ENCODE measurements at regions not wholly inside any gene's neighbourhood (a gene's known extent, or its start where the extent isn't known, plus 50 kb on each side); places are given as distances from the start of the nearest gene placed in this dataset.

DNA sequence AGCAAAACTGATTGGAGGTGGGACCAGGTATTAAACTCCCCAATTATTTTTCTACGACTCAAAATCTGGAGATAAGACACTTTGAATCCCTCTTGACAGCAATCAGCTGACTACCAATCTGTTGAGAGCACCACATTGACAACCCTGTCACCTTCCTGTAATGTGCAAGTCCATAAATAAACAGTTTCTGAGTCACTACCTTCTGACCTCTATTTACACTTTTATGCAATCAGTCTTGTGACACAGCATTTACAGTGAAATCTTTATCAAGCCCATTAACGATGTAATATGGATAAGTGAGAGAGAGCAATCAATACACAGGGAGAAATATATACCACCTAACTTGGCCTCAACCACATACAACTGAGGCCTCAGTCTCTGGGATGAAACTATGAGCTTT lies 283.7 kb upstream of the ANO5 start:
- Histone ChIP-seq H4K20me1 (ENCODE audit: control insufficient read depth, insufficient read depth, low read depth, low read length) (no peaks in the 10 kb centered on the region), H3F3A (ENCODE audit: control insufficient read depth, insufficient read depth) (no peaks in the 10 kb centered on the region), H3K27me3 (ENCODE audit: control insufficient read depth, low read length) (no peaks in the 10 kb centered on the region), H3K9me2 (replicated peaks; ENCODE audit: control insufficient read depth, low read length) (no peaks in the 10 kb centered on the region), H3K36me3 (ENCODE audit: control insufficient read depth, low read length) (no peaks in the 10 kb centered on the region), H3K4me2 (ENCODE audit: low read length) (no peak overlapping the region), H3K4me1 (ENCODE audit: control insufficient read depth, low read length) (no peaks in the 10 kb centered on the region), H3K4me3 (ENCODE audit: low read length) (no peak overlapping the region), H3K79me2 (ENCODE audit: control insufficient read depth, low read length) (no peaks in the 10 kb centered on the region), H3K9me3 (ENCODE audit: control insufficient read depth, insufficient read depth, low read length) (no peaks in the 10 kb centered on the region), H3K27ac (ENCODE audit: low read depth, low read length) (no peak overlapping the region)
- TF ChIP-seq EZH2phosphoT487 (IDR thresholded peaks at IDR 0.05; ENCODE audit: borderline replicate concordance, low read length) = no peak
- TF ChIP-seq, protein P1, sequence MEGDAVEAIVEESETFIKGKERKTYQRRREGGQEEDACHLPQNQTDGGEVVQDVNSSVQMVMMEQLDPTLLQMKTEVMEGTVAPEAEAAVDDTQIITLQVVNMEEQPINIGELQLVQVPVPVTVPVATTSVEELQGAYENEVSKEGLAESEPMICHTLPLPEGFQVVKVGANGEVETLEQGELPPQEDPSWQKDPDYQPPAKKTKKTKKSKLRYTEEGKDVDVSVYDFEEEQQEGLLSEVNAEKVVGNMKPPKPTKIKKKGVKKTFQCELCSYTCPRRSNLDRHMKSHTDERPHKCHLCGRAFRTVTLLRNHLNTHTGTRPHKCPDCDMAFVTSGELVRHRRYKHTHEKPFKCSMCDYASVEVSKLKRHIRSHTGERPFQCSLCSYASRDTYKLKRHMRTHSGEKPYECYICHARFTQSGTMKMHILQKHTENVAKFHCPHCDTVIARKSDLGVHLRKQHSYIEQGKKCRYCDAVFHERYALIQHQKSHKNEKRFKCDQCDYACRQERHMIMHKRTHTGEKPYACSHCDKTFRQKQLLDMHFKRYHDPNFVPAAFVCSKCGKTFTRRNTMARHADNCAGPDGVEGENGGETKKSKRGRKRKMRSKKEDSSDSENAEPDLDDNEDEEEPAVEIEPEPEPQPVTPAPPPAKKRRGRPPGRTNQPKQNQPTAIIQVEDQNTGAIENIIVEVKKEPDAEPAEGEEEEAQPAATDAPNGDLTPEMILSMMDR (IDR thresholded peaks at IDR 0.05; ENCODE audit: low read depth, low read length, poor library complexity, severe bottlenecking) = no peak

DNA sequence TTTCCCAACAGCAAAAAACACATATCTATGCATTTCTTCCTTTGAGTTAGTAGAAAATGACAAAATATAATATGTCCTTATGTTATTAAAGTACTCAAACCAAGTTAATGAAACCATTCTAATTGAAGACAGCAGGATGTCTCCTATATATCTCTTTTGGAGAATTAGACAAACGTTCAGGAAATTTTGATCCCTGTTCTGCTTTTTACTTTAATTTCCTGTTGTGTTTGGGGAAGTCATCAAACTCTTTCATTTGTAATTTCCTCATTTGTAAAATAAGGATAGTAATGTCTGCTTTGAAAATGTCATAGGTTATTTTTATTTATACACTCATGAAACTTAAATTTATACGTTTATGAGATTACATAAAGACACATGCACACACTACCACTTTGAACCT lies 281.8 kb upstream of the ANO5 start:
- no peaks in the 10 kb centered on the region for H3K9me2 ChIP-seq (replicated peaks; ENCODE audit: control insufficient read depth, low read length)
- no peak overlapping the region for H3K27ac ChIP-seq (ENCODE audit: low read depth, low read length)
- no peaks in the 10 kb centered on the region for H3K4me1 ChIP-seq (ENCODE audit: control insufficient read depth, low read length)

DNA sequence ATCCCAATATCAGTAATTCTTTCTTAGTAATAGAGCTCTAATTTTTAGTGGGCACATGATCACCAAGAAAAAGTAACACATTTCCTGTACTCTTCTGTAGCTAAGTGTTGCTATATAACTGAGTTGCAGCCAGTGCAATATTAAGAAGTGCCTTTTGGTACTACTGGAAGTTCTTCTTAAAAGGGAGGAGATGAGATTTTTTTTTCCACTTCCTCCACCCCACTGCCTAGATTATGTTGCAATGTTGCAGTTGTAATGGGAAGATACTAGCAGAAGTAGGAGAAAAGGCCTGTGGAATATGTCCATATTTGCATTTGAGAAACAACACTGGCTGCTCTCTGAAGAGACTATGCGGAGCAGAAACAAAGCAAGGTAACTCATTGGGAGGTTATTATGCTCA lies 280.6 kb upstream of the ANO5 start:
- H3K9me2 ChIP-seq (replicated peaks; ENCODE audit: control insufficient read depth, low read length) = no peaks in the 10 kb centered on the region
- H3K27ac ChIP-seq (ENCODE audit: low read depth, low read length) = no peak overlapping the region
- H4K20me1 ChIP-seq (ENCODE audit: control insufficient read depth, insufficient read depth, low read depth, low read length) = no peaks in the 10 kb centered on the region
- no peaks in the 10 kb centered on the region for H3K27me3 ChIP-seq (ENCODE audit: control insufficient read depth, low read length)
- H3F3A ChIP-seq (ENCODE audit: control insufficient read depth, insufficient read depth) = no peaks in the 10 kb centered on the region
- no peak overlapping the region for H3K4me3 ChIP-seq (ENCODE audit: low read length)
- no peaks in the 10 kb centered on the region for H3K79me2 ChIP-seq (ENCODE audit: control insufficient read depth, low read length)
- H3K4me2 ChIP-seq (ENCODE audit: low read length) = no peak overlapping the region
- H3K36me3 ChIP-seq (ENCODE audit: control insufficient read depth, low read length) = no peaks in the 10 kb centered on the region
- TF ChIP-seq EZH2phosphoT487 (IDR thresholded peaks at IDR 0.05; ENCODE audit: borderline replicate concordance, low read length) = no peak
- TF ChIP-seq, protein P1 (IDR thresholded peaks at IDR 0.05; ENCODE audit: low read depth, low read length, poor library complexity, severe bottlenecking) = no peak
- H3K9me3 ChIP-seq (ENCODE audit: control insufficient read depth, insufficient read depth, low read length) = no peaks in the 10 kb centered on the region
- H3K4me1 ChIP-seq (ENCODE audit: control insufficient read depth, low read length) = no peaks in the 10 kb centered on the region

More for the DNA sequence above, 281.8 kb upstream of the ANO5 start:
- Histone ChIP-seq H3K27me3 (ENCODE audit: control insufficient read depth, low read length) (no peaks in the 10 kb centered on the region), H3K4me3 (ENCODE audit: low read length) (no peak overlapping the region), H3K9me3 (ENCODE audit: control insufficient read depth, insufficient read depth, low read length) (no peaks in the 10 kb centered on the region), H3F3A (ENCODE audit: control insufficient read depth, insufficient read depth) (no peaks in the 10 kb centered on the region), H3K4me2 (ENCODE audit: low read length) (no peak overlapping the region), H3K36me3 (ENCODE audit: control insufficient read depth, low read length) (no peaks in the 10 kb centered on the region), H4K20me1 (ENCODE audit: control insufficient read depth, insufficient read depth, low read depth, low read length) (no peaks in the 10 kb centered on the region), H3K79me2 (ENCODE audit: control insufficient read depth, low read length) (no peaks in the 10 kb centered on the region)
- TF ChIP-seq EZH2phosphoT487 (IDR thresholded peaks at IDR 0.05; ENCODE audit: borderline replicate concordance, low read length) = no peak
- TF ChIP-seq, protein P1 (IDR thresholded peaks at IDR 0.05; ENCODE audit: low read depth, low read length, poor library complexity, severe bottlenecking) = no peak

DNA sequence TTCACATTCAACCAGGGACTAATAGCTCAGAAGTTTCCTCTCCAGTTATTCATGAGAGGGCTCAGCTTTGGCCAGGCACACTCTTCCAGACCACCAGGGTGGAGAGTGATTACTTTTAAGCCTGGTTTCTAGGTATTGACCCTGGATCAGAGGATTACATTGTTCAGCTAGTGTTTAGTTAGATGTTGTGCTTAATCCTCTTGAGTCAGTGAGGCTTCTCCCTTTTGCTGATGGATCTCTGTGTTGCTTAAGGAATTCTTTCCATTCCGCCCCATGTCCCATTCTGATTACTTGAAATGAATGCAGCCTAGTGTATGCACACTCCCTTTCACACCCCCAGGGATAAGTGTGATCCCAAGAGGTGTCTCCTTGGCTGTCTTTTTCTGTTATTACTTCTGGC lies 271.7 kb upstream of the ANO5 start:
- H3K36me3 ChIP-seq (ENCODE audit: control insufficient read depth, low read length) = no peaks in the 10 kb centered on the region
- H3K4me2 ChIP-seq (ENCODE audit: low read length) = no peak overlapping the region
- H3K9me3 ChIP-seq (ENCODE audit: control insufficient read depth, insufficient read depth, low read length) = no peaks in the 10 kb centered on the region
- no peak overlapping the region for H3K27ac ChIP-seq (ENCODE audit: low read depth, low read length)
- H3K27me3 ChIP-seq (ENCODE audit: control insufficient read depth, low read length) = no peaks in the 10 kb centered on the region
- H3K4me3 ChIP-seq (ENCODE audit: low read length) = no peak overlapping the region
- H3K9me2 ChIP-seq (replicated peaks; ENCODE audit: control insufficient read depth, low read length) = no peaks in the 10 kb centered on the region
- TF ChIP-seq, protein P1 (IDR thresholded peaks at IDR 0.05; ENCODE audit: low read depth, low read length, poor library complexity, severe bottlenecking) = no peak
- no peak for TF ChIP-seq EZH2phosphoT487 (IDR thresholded peaks at IDR 0.05; ENCODE audit: borderline replicate concordance, low read length)
- no peaks in the 10 kb centered on the region for H4K20me1 ChIP-seq (ENCODE audit: control insufficient read depth, insufficient read depth, low read depth, low read length)
- no peaks in the 10 kb centered on the region for H3K4me1 ChIP-seq (ENCODE audit: control insufficient read depth, low read length)
- no peaks in the 10 kb centered on the region for H3K79me2 ChIP-seq (ENCODE audit: control insufficient read depth, low read length)
- H3F3A ChIP-seq (ENCODE audit: control insufficient read depth, insufficient read depth) = no peaks in the 10 kb centered on the region
